ENCODE measurements at regions not wholly inside any gene's neighbourhood (a gene's known extent, or its start where the extent isn't known, plus 50 kb on each side); places are given as distances from the start of the nearest gene placed in this dataset.
"Not testable (repeated sequence)": the region's sequence is repeated elsewhere in the genome, so short reads cannot be mapped to it uniquely, and the experiment has no call there.

GRCh38 chr13:87235621-87236020 lies 435.6 kb upstream of the SLITRK5 start:
- DNase-seq, result no peak

DNA sequence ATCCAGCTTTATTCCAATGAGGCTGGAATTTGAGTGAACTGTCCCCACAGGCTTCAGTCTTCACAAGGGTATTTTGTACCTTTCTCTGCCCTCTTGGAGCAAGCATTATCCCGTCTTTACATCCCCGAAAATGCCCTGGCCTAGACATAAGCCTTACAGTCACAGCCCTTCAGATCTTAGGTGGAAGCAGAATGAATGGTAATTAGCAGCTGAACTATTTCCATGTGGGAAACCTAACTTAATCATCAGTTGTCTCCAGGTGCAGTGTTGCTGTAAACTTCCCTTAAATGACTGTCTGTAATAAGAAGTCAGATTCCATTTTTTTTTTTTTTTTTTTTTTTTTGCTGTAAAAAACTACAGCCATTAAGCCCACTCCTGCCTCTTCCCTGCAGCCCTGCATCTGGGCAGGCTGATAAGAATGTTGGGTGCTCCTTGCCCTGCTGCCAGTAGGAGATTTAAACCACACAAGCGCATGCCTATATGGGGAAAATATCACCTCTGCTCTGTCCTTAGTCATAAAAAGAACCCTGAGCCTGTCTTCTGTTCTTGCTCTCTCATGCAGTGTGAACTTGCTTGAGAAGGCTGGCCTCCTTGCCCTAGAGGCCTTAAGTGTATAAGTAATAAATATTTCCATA lies 426.8 kb upstream of the SLITRK5 start:
- no peak for DNase-seq

GRCh38 chr13:87249847-87250246 lies 421.3 kb upstream of the SLITRK5 start:
- not testable (repeated sequence) for DNase-seq

GRCh38 chr13:87255394-87255793 lies 415.8 kb upstream of the SLITRK5 start:
- no peak for DNase-seq

- DNase-seq, result no peak
These were observed 411.6 kb upstream of the SLITRK5 start for GRCh38 chr13:87259479-87260083.

GRCh38 chr13:87274209-87274819 lies 396.9 kb upstream of the SLITRK5 start:
- DNase-seq, result peak; percentile 43 to 61 (median 58)

GRCh38 chr13:87280139-87280538 lies 391.0 kb upstream of the SLITRK5 start:
- no peak for DNase-seq

GRCh38 chr13:87287721-87288120 lies 383.4 kb upstream of the SLITRK5 start:
- DNase-seq, result no peak

- DNase-seq, result no peak
These were observed 375.5 kb upstream of the SLITRK5 start for GRCh38 chr13:87295636-87296035.

DNA sequence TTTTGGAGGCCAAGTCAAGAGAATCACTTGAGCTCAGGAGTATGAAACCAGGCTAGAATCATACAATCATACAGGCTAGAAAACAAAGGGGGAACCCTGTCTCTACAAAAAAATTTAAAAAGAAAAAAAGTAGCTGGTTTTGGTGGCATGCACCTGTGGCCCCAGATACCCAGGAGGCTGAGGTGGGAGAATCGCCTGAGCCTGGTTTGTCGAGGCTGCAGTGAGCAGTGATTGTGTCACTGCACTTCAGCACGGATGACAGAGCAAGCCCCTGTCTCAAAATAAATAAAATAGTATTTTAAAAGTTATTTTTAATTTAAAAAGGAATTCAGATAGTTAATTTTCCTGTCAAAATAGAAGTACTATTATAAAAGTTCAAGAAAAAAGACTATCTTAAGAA lies 369.1 kb upstream of the SLITRK5 start:
- no peak for DNase-seq

GRCh38 chr13:87302931-87303330 lies 368.2 kb upstream of the SLITRK5 start:
- no peak for DNase-seq

DNA sequence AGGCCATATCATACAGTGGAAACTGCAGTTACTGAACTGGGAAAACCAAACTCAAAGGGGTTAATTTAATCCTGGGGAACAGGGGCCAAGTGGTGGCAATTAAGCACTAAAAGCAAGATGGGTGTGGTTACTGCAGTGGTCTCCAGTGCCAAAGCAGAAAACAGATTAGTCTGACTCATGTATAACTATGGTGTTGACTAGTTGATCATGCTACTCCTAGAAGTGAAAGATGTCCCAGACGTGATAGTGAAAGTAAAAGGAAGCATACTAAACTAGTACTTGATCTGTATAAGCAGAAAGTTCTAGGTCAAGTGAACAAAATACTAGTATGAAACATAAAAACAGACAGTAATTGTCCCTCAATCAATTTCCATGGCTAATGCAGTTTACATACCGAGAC lies 360.0 kb upstream of the SLITRK5 start:
- DNase-seq, result no peak

- no peak for DNase-seq
These were observed 356.3 kb upstream of the SLITRK5 start for GRCh38 chr13:87314822-87315221.

DNA sequence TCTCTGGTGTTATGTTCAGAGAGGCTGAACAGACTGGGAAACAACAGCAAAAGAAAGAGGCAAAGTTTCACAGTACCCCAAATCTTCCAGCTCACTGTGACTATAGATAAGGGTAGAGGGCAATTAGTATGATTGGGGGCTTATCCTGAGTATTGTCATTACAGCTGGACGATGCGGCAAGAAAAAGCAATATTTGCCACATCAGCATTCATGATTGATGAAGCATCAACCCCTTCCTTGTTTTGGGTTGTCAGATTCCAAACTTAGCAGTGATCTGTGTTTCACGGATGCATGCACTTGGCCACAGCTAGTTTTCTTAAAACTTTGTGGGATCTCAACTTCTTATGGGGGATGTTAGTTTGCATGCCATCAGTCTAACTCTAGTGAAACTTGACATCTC lies 348.8 kb upstream of the SLITRK5 start:
- DNase-seq, result no peak

DNA sequence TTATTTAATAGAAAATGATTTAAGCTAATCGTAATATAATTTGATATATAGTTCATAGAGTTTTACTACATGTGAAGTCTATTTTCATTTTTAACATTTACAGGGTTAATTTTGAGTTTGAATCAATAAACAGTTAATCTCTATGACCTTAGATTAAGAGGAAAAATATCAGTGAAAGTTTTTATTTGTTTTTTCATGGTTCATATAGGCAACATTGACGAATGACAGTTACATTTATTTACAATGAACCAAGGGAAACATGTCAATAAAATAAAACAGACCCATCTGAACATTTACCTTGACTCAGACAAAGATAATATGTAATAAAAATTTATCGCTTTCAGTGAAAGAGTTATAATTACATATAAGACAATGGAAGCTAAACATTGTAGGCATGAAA lies 346.6 kb upstream of the SLITRK5 start:
- no peak for DNase-seq

DNA sequence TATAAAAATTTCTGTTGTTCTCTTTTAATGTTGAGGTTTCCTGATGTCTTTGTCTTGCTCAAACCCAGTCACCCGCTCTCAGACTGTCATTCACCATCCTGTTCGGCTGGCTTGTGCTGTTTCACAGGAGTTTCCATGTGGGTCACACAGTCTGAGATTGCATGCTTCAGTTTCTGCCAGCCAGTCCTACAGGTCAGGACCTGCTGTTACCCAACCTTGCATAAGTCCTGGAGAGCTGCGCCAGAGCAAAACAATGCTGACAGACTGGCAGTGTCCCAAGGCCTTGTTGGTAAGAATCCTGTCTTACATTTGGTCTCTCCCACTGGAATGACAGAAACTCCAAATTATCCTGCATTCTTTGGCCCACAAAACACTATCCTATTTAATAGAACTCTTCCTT lies 340.0 kb upstream of the SLITRK5 start:
- no peak for DNase-seq

DNA sequence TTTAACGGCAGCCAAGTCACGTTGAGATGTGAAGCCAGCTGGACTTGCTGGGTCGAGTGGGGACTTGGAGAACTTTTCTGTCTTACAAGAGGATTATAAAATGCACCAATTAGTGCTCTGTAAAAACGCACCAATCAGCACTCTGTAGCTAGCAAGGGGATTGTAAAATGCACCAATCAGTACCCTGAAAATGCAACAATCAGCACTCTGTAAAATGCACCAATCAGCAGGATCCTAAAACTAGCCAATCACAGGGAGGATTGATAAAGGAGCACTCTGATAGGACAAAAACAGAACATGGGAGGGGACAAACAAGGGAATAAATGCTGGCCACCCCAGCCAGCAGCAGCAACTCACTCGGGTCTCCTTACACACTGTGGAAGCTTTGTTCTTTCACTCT lies 337.6 kb upstream of the SLITRK5 start:
- DNase-seq, result no peak

- no peak for DNase-seq
These were observed 337.0 kb upstream of the SLITRK5 start for GRCh38 chr13:87334176-87334575.

- DNase-seq, result not testable (repeated sequence)
These were observed 334.8 kb upstream of the SLITRK5 start for GRCh38 chr13:87336346-87336889.

GRCh38 chr13:87344176-87344575 lies 327.0 kb upstream of the SLITRK5 start:
- DNase-seq, result no peak

DNA sequence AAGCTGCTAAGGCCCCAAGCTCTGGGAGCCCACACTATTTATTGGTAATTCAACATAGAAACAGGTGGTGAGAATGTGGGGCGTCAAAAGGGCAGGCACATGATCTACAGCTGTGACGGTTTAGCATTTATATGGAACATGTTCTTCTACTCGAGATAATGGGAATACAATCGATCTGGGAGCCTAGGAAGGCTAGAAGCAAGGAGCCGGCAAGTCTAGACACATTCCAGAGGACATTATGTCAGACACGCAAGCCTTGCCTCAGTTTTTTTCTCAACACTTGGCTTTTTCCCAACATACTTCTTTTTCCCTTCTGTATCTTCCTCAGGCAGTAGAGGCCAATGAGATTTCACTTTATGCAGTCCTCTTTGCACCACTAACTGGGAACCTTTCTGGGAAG lies 315.7 kb upstream of the SLITRK5 start:
- no peak for DNase-seq

DNA sequence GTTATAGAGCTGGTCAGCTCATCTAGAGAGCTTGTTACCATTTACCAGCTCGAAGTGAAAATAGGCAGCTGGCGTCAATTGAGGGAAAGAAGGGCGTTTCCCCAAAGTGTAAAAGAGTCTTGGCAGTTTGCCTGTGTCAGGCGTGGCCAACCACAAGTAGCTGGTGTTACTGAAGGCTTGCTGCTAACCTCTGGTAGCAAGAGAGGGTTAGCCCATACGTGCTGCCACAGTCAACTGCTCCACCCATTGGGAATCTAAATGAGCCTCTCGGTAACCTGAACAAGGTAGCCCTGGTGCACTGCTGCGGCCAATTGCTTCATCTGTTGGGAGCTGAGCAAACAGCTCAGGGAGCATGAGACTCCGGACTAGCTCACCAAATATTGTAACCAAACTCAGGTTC lies 314.9 kb upstream of the SLITRK5 start:
- DNase-seq, result no peak

GRCh38 chr13:87358319-87358718 lies 312.9 kb upstream of the SLITRK5 start:
- no peak for DNase-seq

DNA sequence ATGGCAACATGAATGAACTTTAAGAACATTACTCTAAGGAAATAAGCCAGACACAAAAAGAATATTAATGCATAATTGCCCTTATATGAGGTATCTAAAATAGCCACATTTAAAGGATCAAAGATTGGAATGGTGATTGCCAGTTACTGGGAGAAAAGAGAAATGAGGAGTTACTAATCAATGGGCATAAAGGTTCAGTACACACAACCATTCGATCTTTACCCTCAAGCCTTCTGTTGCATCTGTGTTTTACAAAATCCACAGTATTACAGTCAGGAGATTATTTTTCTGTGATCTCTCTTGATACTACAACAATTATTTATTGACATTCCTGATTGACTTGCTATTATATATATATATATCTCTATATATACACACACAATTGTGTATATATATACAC lies 310.0 kb upstream of the SLITRK5 start:
- no peak for DNase-seq
